ENCODE measurements at regions not wholly inside any gene's neighbourhood (a gene's known extent, or its start where the extent isn't known, plus 50 kb on each side); places are given as distances from the start of the nearest gene placed in this dataset.

- H4K91ac ChIP-seq (replicated peaks; ENCODE audit: insufficient read length, low read length), result no peak overlapping the region
- no peak overlapping the region for H2AFZ ChIP-seq (ENCODE audit: low read length)
- POLR2A ChIA-PET (ENCODE audit: partially characterized antibody), result no interaction called here
- H4K5ac ChIP-seq (ENCODE audit: insufficient read length, low read depth, low read length), result no peak overlapping the region
- H3K56ac ChIP-seq (replicated peaks; ENCODE audit: insufficient read length, low read depth, low read length), result no peak overlapping the region
- no peak overlapping the region for H4K8ac ChIP-seq (ENCODE audit: extremely low read depth, insufficient read depth, low read length)
- TF ChIP-seq SP2 (IDR thresholded peaks at IDR 0.05; ENCODE audit: low read length) (no peak), TBP (IDR thresholded peaks at IDR 0.05; ENCODE audit: low read depth, low read length) (no peak), BACH1 (IDR thresholded peaks at IDR 0.05; ENCODE audit: low read length) (no peak), RXRA (IDR thresholded peaks at IDR 0.05; ENCODE audit: insufficient read depth, low read depth, low read length) (no peak), KDM1A (IDR thresholded peaks at IDR 0.05; ENCODE audit: borderline replicate concordance, low read length) (no peak), USF2 (IDR thresholded peaks at IDR 0.05; ENCODE audit: low read length) (no peak), TAF7 (optimal IDR thresholded peaks at IDR 0.05; ENCODE audit: borderline replicate concordance, low read depth, low read length) (no peak), SIX5 (IDR thresholded peaks at IDR 0.05; ENCODE audit: low read depth, low read length) (no peak), TEAD4 (IDR thresholded peaks at IDR 0.05; ENCODE audit: low read depth, low read length) (no peak), CREB1 (IDR thresholded peaks at IDR 0.05) (no peak), BCL11A (IDR thresholded peaks at IDR 0.05; ENCODE audit: low read depth in 2 of 2, low read length in 2 of 2) (no peak), JUN (IDR thresholded peaks at IDR 0.05; ENCODE audit: low read depth, low read length) (no peak), SAP30 (IDR thresholded peaks at IDR 0.05; ENCODE audit: insufficient read depth, insufficient replicate concordance, low read length) (no peak), CBX8 (IDR thresholded peaks at IDR 0.05; ENCODE audit: borderline replicate concordance, low read depth, low read length) (no peak)
- DNase-seq (ENCODE audit: low read depth in 1 of 2, low spot score in 2 of 2) (no peak), FAIRE-seq (no peak)
- H3K23ac ChIP-seq (ENCODE audit: insufficient read length), result no peak overlapping the region
- H3K4me3 ChIP-seq (ENCODE audit: extremely low read depth in 1 of 4, insufficient read depth in 2 of 4, low read depth in 3 of 4, low read length in 4 of 4), result no peak overlapping the region
- no peaks in the 10 kb centered on the region; the same call in 1 of the 2 replicates for H3K23me2 ChIP-seq (ENCODE audit: low read depth, low read length)
- H3K9me3 ChIP-seq (ENCODE audit: insufficient read depth in 2 of 2, low read depth in 1 of 2, low read length in 1 of 2), result no peaks in the 10 kb centered on the region
- peaks cover 0 to 6% (median 2%) of the 10 kb centered on the region in 4 experiments; a peak in 2 of 7 replicates for H3K4me1 ChIP-seq (replicated peaks in 1 of 4; ENCODE audit: control insufficient read depth in 3 of 4, insufficient read depth in 4 of 4, low read length in 3 of 4)
- H3K14ac ChIP-seq (ENCODE audit: insufficient read length), result no peak overlapping the region
- no peak overlapping the region for H2BK12ac ChIP-seq (ENCODE audit: low read depth, low read length)
- 91% methylated on average over 2 of the region's 2 CpGs; no CpG with 5 or more reads in 1 of the 2 experiments for WGBS, 2 experiments (ENCODE audit: extremely low coverage in 1 of 2, insufficient coverage in 1 of 2, insufficient read length in 1 of 2, insufficient replicate concordance in 2 of 2, low coverage in 1 of 2, low lambda C conversion rate in 2 of 2, missing lambda C conversion rate in 1 of 2)
- H3K79me1 ChIP-seq (ENCODE audit: low read depth, low read length), result no peaks in the 10 kb centered on the region
- no peaks in the 10 kb centered on the region for H3K36me3 ChIP-seq (ENCODE audit: control insufficient read depth in 2 of 4, insufficient read depth in 4 of 4, low read length in 3 of 4)
- CTCF ChIA-PET (ENCODE audit: partially characterized antibody), result interaction anchor here (0.7 kb wide), 2 partner anchors 65 to 169 kb away, joined by 3 to 4 read pairs; no protein-coding TSS in a partner anchor
- no peaks in the 10 kb centered on the region for H3K27me3 ChIP-seq (replicated peaks in 1 of 4; ENCODE audit: control insufficient read depth in 3 of 4, extremely low read depth in 1 of 4, insufficient read depth in 3 of 4, low read length in 3 of 4)
- no peak overlapping the region for H3K9ac ChIP-seq (replicated peaks in 1 of 4; ENCODE audit: extremely low read depth in 1 of 4, low read depth in 3 of 4, low read length in 3 of 4)
- H2BK5ac ChIP-seq (ENCODE audit: low read depth, low read length), result no peak overlapping the region
- no peak overlapping the region for H3K27ac ChIP-seq (ENCODE audit: low read depth, low read length)
- H2BK20ac ChIP-seq (ENCODE audit: low read length), result no peak overlapping the region
- H3K4me2 ChIP-seq (ENCODE audit: insufficient read depth in 1 of 2, low read depth in 2 of 2, low read length in 2 of 2), result no peak overlapping the region
- H2BK15ac ChIP-seq (ENCODE audit: low read length), result no peak overlapping the region
- no peaks in the 10 kb centered on the region for H4K20me1 ChIP-seq (replicated peaks in 1 of 2; ENCODE audit: control insufficient read depth in 1 of 2, insufficient read depth in 2 of 2, low read length in 2 of 2)
- H3K18ac ChIP-seq (ENCODE audit: extremely low read depth, low read length), result no peak overlapping the region
- H2BK120ac ChIP-seq (replicated peaks; ENCODE audit: low read depth, low read length), result no peak overlapping the region
- H3K4ac ChIP-seq (replicated peaks; ENCODE audit: insufficient read length, low read depth, low read length), result no peak overlapping the region
- H2AK5ac ChIP-seq (ENCODE audit: low read depth, low read length), result no peak overlapping the region
- no peaks in the 10 kb centered on the region for H3K79me2 ChIP-seq (ENCODE audit: control insufficient read depth in 1 of 2, insufficient read depth in 2 of 2, low read length in 2 of 2)
Measured at GRCh38 chr13:53847502-53847901, 818.9 kb downstream of the OLFM4 start.
